Neural crest cell (in vitro differentiated cells): ENCODE measurements at regions not wholly inside any gene's neighbourhood (a gene's known extent, or its start where the extent isn't known, plus 50 kb on each side); places are given as distances from the start of the nearest gene placed in this dataset.

Experiments used
- DNase-seq: peaks from one replicate; pipeline ENCODE4 v3.0.0; 2021; ENCODE audit warnings: low read depth, mixed read lengths, low spot score
- H3K27ac Mint-ChIP-seq: one replicate; pipeline ENCODE4 v1.8.0; 2021; ENCODE audit warnings: mild to moderate bottlenecking, mixed read lengths; ENCODE audit not compliant: unreplicated experiment
- H3K27me3 Mint-ChIP-seq: 2 replicates; pipeline ENCODE4 v1.8.0; 2021; ENCODE audit warnings: low read depth, mild to moderate bottlenecking, mixed read lengths
- H3K36me3 Mint-ChIP-seq: 2 replicates; pipeline ENCODE4 v1.8.0; 2021; ENCODE audit warnings: low read depth, mild to moderate bottlenecking, mixed read lengths
- H3K4me1 Mint-ChIP-seq: 2 replicates; pipeline ENCODE4 v1.8.0; 2021; ENCODE audit warnings: mixed read lengths
- H3K4me3 Mint-ChIP-seq: one replicate; pipeline ENCODE4 v1.8.0; 2021; ENCODE audit warnings: mild to moderate bottlenecking, mixed read lengths
- H3K9me3 Mint-ChIP-seq: 2 replicates; pipeline ENCODE4 v1.8.0; 2021; ENCODE audit warnings: mixed read lengths
- CTCF ChIP-seq: fragments of 200-600 bp; sonication (generic); conservative IDR thresholded peaks from 2 replicates; pipeline ENCODE4 v1.5.0; 2021; ENCODE audit warnings: antibody characterized with exemption, mild to moderate bottlenecking

- Mint-ChIP-seq H3K9me3 (no peaks in the 10 kb centered on the region), H3K27me3 (no peaks in the 10 kb centered on the region), H3K4me1 (peaks cover 11% of the 10 kb centered on the region), H3K36me3 (no peaks in the 10 kb centered on the region), H3K4me3 (no peak overlapping the region), H3K27ac (no peak overlapping the region)
- DNase-seq: no peak
- TF ChIP-seq CTCF: no peak
Measured at GRCh38 chr2:240212425-240213225, 72.2 kb upstream of the OTOS start.

- Mint-ChIP-seq H3K4me3 (no peak overlapping the region), H3K27me3 (no peaks in the 10 kb centered on the region), H3K9me3 (no peaks in the 10 kb centered on the region), H3K27ac (no peak overlapping the region), H3K36me3 (no peaks in the 10 kb centered on the region), H3K4me1 (peaks cover 11% of the 10 kb centered on the region)
- no peak for TF ChIP-seq CTCF
- DNase-seq: no peak
Measured at GRCh38 chr2:240213226-240213475, 72.7 kb upstream of the OTOS start.

- no peaks in the 10 kb centered on the region for H3K36me3 Mint-ChIP-seq
- no peak for DNase-seq
- H3K9me3 Mint-ChIP-seq: no peaks in the 10 kb centered on the region
- peaks cover 3% of the 10 kb centered on the region for H3K27me3 Mint-ChIP-seq
- peaks cover 11% of the 10 kb centered on the region for H3K4me1 Mint-ChIP-seq
- H3K4me3 Mint-ChIP-seq: no peak overlapping the region
- H3K27ac Mint-ChIP-seq: peak overlapping the region; percentile 87
- no peak for TF ChIP-seq CTCF
Measured at GRCh38 chr2:240213476-240214421, 73.3 kb upstream of the OTOS start.

- Mint-ChIP-seq H3K4me3 (no peak overlapping the region), H3K4me1 (peaks cover 11% of the 10 kb centered on the region), H3K27ac (no peak overlapping the region), H3K27me3 (peaks cover 4% of the 10 kb centered on the region), H3K36me3 (no peaks in the 10 kb centered on the region), H3K9me3 (no peaks in the 10 kb centered on the region)
- DNase-seq: no peak
- no peak for TF ChIP-seq CTCF
Measured at GRCh38 chr2:240214790-240215675, 74.6 kb upstream of the OTOS start.

- no peak for DNase-seq
Measured at GRCh38 chr2:240215676-240216051, 75.2 kb upstream of the OTOS start.

More at GRCh38 chr2:240215676-240216051, 75.2 kb upstream of the OTOS start:
- peaks cover 4% of the 10 kb centered on the region for H3K27me3 Mint-ChIP-seq
- H3K36me3 Mint-ChIP-seq: no peaks in the 10 kb centered on the region
- H3K4me1 Mint-ChIP-seq: peaks cover 13% of the 10 kb centered on the region
- no peaks in the 10 kb centered on the region for H3K9me3 Mint-ChIP-seq
- no peak overlapping the region for H3K27ac Mint-ChIP-seq
- H3K4me3 Mint-ChIP-seq: no peak overlapping the region
- no peak for TF ChIP-seq CTCF
